OCI-LY1 (cell line): ENCODE measurements at regions not wholly inside any gene's neighbourhood (a gene's known extent, or its start where the extent isn't known, plus 50 kb on each side); places are given as distances from the start of the nearest gene placed in this dataset.

ENCODE experiments used
- EZH2 ChIP-seq: fragments of 200-600 bp; sonication (generic), shearing (Covaris generic); IDR thresholded peaks from 2 replicates; pipeline ENCODE4 v1.8.0; 2017; ENCODE audit warnings: borderline replicate concordance, mixed run types, mild to moderate bottlenecking, antibody characterized with exemption, low read length, moderate library complexity, mixed read lengths
- TF ChIP-seq, protein P1 (sequence below): fragments of 200-600 bp; sonication (generic), shearing (Covaris generic); IDR thresholded peaks from 2 replicates; pipeline ENCODE4 v1.5.1; 2017; ENCODE audit warnings: mild to moderate bottlenecking, antibody characterized with exemption, low read length, moderate library complexity, mixed read lengths

DNA sequence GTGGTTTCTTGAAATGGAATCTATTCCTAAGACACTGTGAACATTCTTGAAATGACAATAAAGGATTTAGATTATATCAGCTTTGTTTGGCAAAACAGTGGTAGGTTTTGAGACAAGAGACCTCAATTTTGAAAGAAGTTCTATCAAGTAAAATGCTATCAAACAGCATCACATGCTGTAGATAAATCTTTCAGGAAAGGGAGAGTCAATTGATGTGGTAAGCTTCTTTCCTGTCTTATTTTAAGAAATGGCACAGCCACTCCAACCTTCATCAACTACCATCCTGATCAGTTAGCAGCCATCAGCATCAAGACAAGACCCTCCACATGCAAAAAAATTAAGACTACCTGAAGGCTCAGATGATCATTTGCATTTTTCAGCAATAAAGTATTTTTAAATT, 495.4 kb downstream of the TRIB2 start:
- TF ChIP-seq, protein P1, sequence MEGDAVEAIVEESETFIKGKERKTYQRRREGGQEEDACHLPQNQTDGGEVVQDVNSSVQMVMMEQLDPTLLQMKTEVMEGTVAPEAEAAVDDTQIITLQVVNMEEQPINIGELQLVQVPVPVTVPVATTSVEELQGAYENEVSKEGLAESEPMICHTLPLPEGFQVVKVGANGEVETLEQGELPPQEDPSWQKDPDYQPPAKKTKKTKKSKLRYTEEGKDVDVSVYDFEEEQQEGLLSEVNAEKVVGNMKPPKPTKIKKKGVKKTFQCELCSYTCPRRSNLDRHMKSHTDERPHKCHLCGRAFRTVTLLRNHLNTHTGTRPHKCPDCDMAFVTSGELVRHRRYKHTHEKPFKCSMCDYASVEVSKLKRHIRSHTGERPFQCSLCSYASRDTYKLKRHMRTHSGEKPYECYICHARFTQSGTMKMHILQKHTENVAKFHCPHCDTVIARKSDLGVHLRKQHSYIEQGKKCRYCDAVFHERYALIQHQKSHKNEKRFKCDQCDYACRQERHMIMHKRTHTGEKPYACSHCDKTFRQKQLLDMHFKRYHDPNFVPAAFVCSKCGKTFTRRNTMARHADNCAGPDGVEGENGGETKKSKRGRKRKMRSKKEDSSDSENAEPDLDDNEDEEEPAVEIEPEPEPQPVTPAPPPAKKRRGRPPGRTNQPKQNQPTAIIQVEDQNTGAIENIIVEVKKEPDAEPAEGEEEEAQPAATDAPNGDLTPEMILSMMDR, result no peak
- no peak for TF ChIP-seq EZH2
